Astrocyte of the cerebellum (primary cell): ENCODE measurements at regions not wholly inside any gene's neighbourhood (a gene's known extent, or its start where the extent isn't known, plus 50 kb on each side); places are given as distances from the start of the nearest gene placed in this dataset.

Experiments
- DNase-seq: peaks from one replicate; pipeline ENCODE4 v3.0.0-alpha.2; 2011; ENCODE audit warnings: low read depth
- H3K4me3 ChIP-seq: 2 replicates; pipeline ENCODE4 v1.5.1; 2011; ENCODE audit warnings: mild to moderate bottlenecking, low read depth, low read length, moderate library complexity
- CTCF ChIP-seq: IDR thresholded peaks from 2 replicates; pipeline ENCODE4 v1.5.1; 2012; ENCODE audit warnings: low read length, low read depth, moderate library complexity, mild to moderate bottlenecking; ENCODE audit errors: missing control alignments
- in situ Hi-C: cut with HindIII; loops from 2 replicates; pipeline ENCODE4 v1.10.0; 2017; ENCODE audit warnings: low sequenced_read_pairs

- TF ChIP-seq CTCF: no peak
- no peak overlapping the region for H3K4me3 ChIP-seq
- in situ Hi-C loops: no loop called here
- DNase-seq: no peak
These were observed 999.9 kb downstream of the GLUD2 start for GRCh38 chrX:122047261-122047660.

- no peak overlapping the region for H3K4me3 ChIP-seq
- no peak for DNase-seq
- in situ Hi-C loops: no loop called here
- TF ChIP-seq CTCF: no peak
These were observed 1008.0 kb downstream of the GLUD2 start for GRCh38 chrX:122055460-122055859.

- no peak overlapping the region for H3K4me3 ChIP-seq
- no peak for DNase-seq
- in situ Hi-C loops: no loop called here
- no peak for TF ChIP-seq CTCF
These were observed 1008.7 kb downstream of the GLUD2 start for GRCh38 chrX:122055979-122056715.

GRCh38 chrX:122076241-122076640, 1028.8 kb downstream of the GLUD2 start:
- H3K4me3 ChIP-seq: no peak overlapping the region
- in situ Hi-C loops: no loop called here
- no peak for DNase-seq
- no peak for TF ChIP-seq CTCF

- in situ Hi-C loops: no loop called here
- TF ChIP-seq CTCF: no peak
- DNase-seq: no peak
- no peak overlapping the region for H3K4me3 ChIP-seq
These were observed 1030.7 kb downstream of the GLUD2 start for GRCh38 chrX:122078079-122078478.

- TF ChIP-seq CTCF: no peak
- in situ Hi-C loops: no loop called here
- DNase-seq: no peak
- no peak overlapping the region for H3K4me3 ChIP-seq
These were observed 1039.9 kb downstream of the GLUD2 start for GRCh38 chrX:122087341-122087740.
